ENCODE measurements at regions not wholly inside any gene's neighbourhood (a gene's known extent, or its start where the extent isn't known, plus 50 kb on each side); places are given as distances from the start of the nearest gene placed in this dataset.
"Not testable (repeated sequence)": the region's sequence is repeated elsewhere in the genome, so short reads cannot be mapped to it uniquely, and the experiment has no call there.

DNA sequence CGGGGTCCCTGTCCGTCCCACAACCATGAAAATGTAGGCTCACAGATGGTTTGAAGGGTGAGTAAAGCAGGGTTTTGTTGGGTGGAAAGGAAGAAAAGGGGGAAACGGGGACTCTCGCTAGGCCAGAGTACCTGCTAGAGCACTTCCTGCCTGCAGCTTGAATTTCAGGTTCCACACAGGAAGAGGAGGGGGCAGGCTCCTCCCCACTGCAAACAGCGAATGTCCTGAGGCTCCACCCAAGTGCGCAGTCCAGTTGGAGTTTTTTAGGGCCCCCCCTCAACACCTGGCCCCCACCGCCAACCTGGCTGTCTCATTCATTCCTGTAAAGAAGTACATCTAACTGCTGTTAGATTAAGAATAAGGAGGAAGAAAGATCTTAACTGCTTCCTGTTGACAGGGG, 414.7 kb downstream of the SH2D4B start:
- DNase-seq: no peak

DNA sequence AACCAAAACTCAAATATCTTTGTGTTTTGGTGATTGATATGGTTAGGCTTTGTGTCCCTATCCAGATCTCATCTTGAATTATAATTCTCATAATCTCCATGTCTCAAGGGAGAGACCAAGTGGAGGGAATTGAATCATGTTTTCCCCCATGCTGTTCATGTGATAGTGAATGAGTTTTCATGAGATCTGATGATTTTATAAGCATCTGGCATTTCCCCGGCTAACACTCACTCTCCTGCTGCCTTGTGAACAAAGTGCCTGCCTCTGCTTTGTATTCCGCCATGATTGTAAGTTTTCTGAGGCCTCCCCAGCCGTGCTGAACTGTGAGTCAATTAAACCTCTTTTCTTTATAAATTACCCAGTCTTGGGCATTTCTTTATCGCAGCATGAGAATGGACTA, 419.5 kb downstream of the SH2D4B start:
- no peak for DNase-seq

- no peak for DNase-seq
Measured at GRCh38 chr10:80964179-80964578, 426.5 kb downstream of the SH2D4B start.

DNA sequence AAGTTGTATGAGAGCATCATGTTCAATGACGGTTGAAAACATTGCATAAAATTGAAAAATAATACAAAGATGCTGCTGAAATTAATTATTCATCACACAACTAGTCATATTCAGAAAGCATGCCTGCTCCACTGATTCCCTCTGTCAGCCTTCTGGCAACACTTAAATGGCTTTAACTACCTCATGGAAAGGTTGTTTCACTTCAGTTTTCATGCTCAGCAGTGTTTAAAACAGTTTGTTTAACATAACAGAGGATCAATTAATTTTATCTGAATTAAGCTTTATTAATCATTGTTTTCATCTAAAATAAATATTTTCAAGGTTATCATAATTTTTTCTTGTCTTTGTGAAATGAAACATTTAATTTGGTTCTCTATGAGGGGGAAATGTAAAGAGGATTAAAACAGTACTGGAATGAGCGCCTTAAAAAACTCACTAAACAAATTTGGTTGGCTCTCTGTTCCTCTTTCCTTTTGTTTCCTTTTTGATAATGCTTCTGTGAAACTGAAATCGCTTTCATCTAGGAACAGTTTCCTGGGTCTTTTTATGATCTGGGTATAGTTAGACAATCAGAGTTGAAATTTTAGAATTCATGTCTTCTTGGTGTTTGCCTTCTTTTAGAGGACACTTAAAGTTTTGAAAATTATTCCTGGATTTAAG, 427.4 kb downstream of the SH2D4B start:
- DNase-seq: no peak

- no peak for DNase-seq
Measured at GRCh38 chr10:80966326-80966986, 428.8 kb downstream of the SH2D4B start.

- not testable (repeated sequence) for DNase-seq
Measured at GRCh38 chr10:80967357-80967756, 429.7 kb downstream of the SH2D4B start.

DNA sequence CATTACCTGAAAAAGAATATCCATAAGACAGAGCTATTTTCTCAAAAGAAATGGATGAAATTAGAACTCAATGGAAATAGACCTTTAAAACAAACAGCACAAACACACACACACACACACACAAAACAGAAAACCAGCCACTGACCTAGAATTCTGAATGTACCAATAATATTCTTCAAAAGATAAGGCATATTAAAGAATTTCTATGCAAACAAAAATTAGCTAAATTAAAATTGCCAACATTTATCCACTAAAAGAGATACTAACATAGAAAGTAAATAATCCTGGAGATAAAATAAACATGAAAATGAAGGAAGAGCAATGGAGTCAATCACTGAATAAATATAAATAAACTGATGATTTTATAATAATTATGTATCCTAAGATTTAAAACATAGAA, 431.2 kb downstream of the SH2D4B start:
- DNase-seq: no peak

- no peak for DNase-seq
Measured at GRCh38 chr10:80971461-80971860, 433.8 kb downstream of the SH2D4B start.

GRCh38 chr10:80976658-80977057, 439.0 kb downstream of the SH2D4B start:
- no peak for DNase-seq

DNA sequence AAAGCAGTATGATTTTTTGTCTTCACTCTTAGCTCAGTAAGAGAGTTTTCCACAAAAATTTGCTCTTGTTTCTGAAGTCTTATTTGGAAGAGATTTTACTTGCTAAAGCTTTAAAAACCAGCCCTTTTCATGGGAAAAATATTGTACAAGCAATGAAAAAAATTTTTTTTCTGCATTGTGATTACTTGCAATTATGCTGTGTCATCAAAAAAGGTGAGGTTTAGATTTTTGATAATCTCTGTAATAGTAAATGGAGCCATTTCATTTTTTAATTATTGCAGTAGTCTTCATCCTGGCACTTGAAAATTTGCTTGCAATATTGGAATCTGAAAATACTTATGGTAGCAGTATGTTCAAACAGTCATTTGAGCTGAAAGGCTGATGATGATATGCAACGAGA, 447.4 kb downstream of the SH2D4B start:
- no peak for DNase-seq

DNA sequence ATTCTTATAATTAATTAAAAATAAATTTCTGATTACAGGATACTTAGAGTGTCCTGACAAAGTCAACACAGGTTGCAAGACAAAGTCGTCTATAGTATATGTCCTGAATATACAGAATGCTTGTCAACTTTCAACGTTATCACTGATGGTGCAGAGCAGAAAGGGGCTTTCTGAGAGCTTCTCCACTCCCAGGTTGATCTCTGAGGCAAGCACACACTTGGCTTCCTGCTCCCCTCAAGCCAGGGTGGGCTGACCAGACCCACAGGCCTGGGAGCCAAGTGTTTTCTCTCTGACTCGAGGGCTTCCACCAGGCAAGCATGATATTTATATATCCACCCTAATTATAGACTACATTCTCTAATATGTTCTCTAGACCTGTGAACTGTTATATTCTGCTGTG, 448.9 kb downstream of the SH2D4B start:
- no peak for DNase-seq

GRCh38 chr10:80988755-80989154, 451.1 kb downstream of the SH2D4B start:
- DNase-seq: no peak

DNA sequence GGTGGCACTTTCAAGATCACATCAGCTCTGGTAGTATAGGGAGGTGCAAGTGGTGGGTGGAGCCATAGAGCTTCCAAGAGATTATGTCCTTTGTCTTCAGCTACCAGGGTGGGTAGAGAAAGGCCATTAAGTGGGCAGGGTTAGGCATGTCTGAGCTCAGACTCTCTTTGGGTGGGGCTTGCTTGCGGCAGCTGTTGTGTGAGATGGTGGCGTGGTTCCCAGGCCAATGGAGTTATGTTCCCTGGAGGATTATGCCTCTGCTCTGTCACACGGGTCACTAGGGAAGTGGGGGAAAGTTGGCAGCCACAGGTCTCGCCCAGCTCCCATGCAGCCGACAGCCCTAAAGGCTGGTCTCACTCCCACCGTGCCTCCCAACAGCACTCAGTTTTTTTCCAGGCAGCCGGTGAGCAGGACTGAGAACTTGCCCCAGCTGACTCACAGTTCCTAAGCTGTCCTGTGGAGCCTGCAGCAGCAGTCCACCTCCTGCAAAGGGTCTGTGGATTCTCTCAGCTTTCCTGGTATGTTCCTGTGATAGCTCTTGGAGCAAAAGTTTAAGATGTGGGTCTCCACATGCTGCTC, 459.0 kb downstream of the SH2D4B start:
- DNase-seq: no peak

- DNase-seq: no peak
Measured at GRCh38 chr10:81000781-81001180, 463.1 kb downstream of the SH2D4B start.

DNA sequence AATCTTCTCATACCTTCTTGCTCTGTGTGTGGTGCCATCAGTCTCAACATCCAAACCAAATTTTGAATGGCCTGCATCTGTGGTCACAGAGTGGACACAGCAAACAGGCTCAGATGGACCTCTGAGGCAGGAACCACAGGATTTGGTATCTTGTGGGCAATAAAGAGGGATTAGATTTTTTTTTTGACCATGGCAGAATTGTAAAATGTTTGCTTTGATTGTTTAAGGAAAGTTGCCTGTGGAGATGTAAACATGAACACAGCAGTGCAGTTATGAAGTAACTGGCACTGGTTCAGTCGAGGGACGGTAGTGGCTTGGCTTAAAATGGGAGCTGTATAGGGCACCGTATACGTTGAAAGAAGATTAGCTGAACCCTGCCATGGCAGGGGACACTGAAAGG, 464.7 kb downstream of the SH2D4B start:
- DNase-seq: no peak

DNA sequence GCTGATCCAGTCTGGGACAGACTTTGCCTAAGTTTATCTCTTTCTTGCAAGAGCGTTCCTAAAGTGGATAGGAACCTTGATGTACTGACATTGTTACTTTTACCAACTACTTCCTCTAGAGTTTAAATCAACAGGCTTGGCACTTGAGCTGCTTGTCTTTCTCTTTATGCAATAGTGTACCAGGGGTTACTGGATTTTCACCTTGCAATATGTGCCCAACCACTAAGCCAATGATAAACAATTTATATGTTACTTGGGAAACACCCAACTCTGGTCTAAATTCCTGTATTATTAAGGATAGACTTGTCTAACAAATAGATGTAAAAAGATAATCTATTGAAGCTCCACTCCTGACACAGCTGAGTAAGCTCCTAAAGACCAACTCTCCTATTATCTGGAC, 470.2 kb downstream of the SH2D4B start:
- no peak for DNase-seq

- no peak for DNase-seq
Measured at GRCh38 chr10:81008726-81009125, 471.0 kb downstream of the SH2D4B start.

- DNase-seq: no peak
Measured at GRCh38 chr10:81009296-81009695, 471.6 kb downstream of the SH2D4B start.

DNA sequence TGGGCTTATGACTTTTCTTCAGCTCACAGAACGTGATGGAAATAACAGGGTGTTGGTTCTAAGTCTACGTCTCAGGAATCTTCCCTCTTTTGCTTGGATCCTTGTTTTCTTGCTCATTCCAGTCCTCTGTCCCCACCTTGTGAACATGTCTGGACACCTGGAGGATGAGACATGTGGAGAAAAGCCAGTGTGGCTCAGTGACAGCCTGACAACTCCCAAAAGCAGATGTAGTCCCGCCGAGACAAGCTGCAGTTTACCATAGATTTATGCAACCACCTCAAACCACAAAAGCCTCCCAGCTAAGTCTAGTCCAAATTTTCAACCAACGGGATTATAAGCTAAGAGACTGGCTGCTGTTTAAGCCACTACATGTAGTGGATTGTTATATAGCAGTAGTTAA, 476.1 kb downstream of the SH2D4B start:
- DNase-seq: no peak

- DNase-seq: no peak
Measured at GRCh38 chr10:81019029-81019890, 481.6 kb downstream of the SH2D4B start.

- DNase-seq: no peak
Measured at GRCh38 chr10:81021428-81022129, 483.9 kb downstream of the SH2D4B start.

GRCh38 chr10:81026591-81026990, 488.9 kb downstream of the SH2D4B start:
- DNase-seq: no peak

GRCh38 chr10:81027223-81027622, 489.5 kb downstream of the SH2D4B start:
- DNase-seq: no peak
